GM23248 (cell line): ENCODE measurements at regions not wholly inside any gene's neighbourhood (a gene's known extent, or its start where the extent isn't known, plus 50 kb on each side); places are given as distances from the start of the nearest gene placed in this dataset.

Experiments
- EZH2 ChIP-seq: fragments of 200-600 bp; sonication (generic); IDR thresholded peaks from 2 replicates; pipeline ENCODE4 v1.6.1; 2018; ENCODE audit warnings: antibody characterized with exemption, mild to moderate bottlenecking; ENCODE audit not compliant: insufficient read depth, poor library complexity, severe bottlenecking
- EZH2phosphoT487 ChIP-seq: fragments of 200-600 bp; sonication (generic); IDR thresholded peaks from 2 replicates; pipeline ENCODE4 v1.6.1; 2018; ENCODE audit warnings: antibody characterized with exemption, moderate library complexity, mild to moderate bottlenecking, low read depth; ENCODE audit not compliant: insufficient read depth

DNA sequence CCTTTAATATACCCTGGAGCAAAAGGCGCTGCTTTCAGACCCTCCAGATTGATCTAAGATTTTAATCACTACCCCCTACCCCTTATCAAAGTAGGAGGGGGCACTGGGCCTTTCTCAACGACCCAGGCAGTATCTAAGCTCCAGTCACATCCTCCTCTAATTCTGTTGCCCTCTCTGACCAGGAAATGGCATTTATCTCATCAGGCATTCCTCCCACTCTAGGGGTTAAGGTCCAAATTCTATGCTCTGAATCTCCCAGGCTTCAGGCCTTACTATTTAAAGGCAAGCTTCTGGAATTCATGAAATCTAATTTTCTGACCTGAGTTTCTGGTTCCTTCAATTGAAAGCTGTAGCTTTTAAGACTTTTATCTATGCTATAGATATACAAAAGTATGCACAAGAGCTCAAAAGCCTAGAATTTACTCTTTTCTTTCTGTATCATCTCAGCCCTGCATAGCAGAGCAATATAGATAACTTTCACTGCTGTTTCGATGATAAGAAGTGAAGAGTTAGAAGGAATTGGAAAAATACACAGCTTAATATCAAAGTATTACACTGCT, 622.9 kb downstream of the RPS29 start:
- no peak for TF ChIP-seq EZH2
- TF ChIP-seq EZH2phosphoT487, result no peak
